ENCODE measurements at regions not wholly inside any gene's neighbourhood (a gene's known extent, or its start where the extent isn't known, plus 50 kb on each side); places are given as distances from the start of the nearest gene placed in this dataset.

DNA sequence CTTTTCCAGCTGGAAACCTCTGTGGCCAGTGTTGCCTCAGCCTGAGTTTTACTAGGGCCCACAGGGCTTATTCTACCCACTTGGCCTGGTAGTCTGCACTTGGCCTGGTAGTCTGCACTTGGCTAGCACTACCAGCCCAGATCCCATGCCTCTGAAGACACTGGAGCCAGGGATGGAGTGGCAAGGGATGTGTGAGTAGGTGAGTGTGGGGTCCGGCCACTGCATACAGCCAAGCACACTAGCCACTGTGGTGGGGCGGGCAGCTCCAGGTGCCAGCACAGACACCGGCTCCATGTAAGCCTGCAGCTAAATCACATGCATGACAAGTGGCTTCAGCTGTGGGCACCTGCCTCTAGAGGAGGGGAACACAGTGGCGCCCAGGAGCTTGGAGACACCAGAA lies 63.4 kb upstream of the NAV3 start:
- TF ChIP-seq, protein P1, sequence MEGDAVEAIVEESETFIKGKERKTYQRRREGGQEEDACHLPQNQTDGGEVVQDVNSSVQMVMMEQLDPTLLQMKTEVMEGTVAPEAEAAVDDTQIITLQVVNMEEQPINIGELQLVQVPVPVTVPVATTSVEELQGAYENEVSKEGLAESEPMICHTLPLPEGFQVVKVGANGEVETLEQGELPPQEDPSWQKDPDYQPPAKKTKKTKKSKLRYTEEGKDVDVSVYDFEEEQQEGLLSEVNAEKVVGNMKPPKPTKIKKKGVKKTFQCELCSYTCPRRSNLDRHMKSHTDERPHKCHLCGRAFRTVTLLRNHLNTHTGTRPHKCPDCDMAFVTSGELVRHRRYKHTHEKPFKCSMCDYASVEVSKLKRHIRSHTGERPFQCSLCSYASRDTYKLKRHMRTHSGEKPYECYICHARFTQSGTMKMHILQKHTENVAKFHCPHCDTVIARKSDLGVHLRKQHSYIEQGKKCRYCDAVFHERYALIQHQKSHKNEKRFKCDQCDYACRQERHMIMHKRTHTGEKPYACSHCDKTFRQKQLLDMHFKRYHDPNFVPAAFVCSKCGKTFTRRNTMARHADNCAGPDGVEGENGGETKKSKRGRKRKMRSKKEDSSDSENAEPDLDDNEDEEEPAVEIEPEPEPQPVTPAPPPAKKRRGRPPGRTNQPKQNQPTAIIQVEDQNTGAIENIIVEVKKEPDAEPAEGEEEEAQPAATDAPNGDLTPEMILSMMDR (IDR thresholded peaks at IDR 0.05; ENCODE audit: borderline replicate concordance, extremely low read depth, low read length, poor library complexity, severe bottlenecking), result no peak
- no peak for TF ChIP-seq EZH2 (IDR thresholded peaks at IDR 0.05; ENCODE audit: borderline replicate concordance, low read depth, low read length, severe bottlenecking)
